ENCODE measurements at regions not wholly inside any gene's neighbourhood (a gene's known extent, or its start where the extent isn't known, plus 50 kb on each side); places are given as distances from the start of the nearest gene placed in this dataset.

DNA sequence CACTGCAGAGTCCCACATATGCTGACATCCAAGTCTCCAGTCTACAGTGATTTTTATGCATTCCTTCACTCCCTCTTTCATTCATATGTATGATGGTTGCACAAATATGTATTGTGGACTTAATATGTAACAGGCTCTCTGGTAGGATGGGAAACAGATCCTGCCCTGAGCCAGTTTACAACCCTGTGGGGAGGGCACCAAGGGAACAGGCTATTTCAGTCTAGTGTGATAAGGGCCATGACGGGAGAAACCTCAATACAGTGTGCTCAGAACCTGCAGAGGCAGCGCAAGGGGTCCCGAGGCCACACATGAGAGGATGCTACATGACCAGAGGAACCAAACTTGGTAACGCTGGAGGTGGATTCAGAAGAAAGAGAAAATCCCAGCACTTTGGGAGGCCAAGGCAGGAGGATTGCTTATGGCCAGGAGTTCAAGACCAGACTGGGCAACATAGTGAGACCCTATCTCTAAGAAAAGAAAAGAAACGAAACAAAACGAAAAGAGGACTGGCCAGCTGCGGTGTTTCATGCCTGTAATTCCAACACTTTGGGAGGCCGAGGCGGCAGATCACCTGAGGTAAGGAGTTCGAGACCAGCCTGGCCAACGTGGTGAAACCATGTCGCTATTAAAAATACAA is 249.8 kb upstream of the JARID2 start:
- no peak for DNase-seq (ENCODE audit: low spot score)
- no peak overlapping the region for H3K4me3 ChIP-seq
- TF ChIP-seq, protein P1, sequence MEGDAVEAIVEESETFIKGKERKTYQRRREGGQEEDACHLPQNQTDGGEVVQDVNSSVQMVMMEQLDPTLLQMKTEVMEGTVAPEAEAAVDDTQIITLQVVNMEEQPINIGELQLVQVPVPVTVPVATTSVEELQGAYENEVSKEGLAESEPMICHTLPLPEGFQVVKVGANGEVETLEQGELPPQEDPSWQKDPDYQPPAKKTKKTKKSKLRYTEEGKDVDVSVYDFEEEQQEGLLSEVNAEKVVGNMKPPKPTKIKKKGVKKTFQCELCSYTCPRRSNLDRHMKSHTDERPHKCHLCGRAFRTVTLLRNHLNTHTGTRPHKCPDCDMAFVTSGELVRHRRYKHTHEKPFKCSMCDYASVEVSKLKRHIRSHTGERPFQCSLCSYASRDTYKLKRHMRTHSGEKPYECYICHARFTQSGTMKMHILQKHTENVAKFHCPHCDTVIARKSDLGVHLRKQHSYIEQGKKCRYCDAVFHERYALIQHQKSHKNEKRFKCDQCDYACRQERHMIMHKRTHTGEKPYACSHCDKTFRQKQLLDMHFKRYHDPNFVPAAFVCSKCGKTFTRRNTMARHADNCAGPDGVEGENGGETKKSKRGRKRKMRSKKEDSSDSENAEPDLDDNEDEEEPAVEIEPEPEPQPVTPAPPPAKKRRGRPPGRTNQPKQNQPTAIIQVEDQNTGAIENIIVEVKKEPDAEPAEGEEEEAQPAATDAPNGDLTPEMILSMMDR (IDR thresholded peaks at IDR 0.05): no peak
- H3K27me3 ChIP-seq: no peaks in the 10 kb centered on the region
- no peak overlapping the region for H3K27ac ChIP-seq
- H3K4me1 ChIP-seq: no peaks in the 10 kb centered on the region
- H3K36me3 ChIP-seq: no peaks in the 10 kb centered on the region
- no peaks in the 10 kb centered on the region for H3K9me3 ChIP-seq

DNA sequence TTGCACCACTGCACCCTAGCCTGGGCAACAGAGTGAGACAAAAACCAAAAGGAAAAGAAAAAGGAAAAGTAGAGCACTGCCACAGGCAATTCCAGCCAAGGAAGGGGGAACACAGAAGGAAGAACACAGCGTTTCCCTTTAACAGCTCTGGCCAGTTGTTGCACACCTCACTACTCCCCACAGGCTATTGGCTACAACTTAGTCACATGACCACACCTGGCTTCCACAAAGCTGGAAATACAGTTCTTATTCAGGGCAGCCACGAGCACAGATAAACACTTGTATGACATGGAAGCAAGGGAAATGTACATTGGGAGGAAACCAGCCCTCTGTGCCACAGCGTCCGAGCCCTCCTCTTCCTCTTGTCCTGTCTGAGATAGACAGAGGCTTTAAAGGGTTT is 249.0 kb upstream of the JARID2 start:
- TF ChIP-seq, protein P1 (IDR thresholded peaks at IDR 0.05): no peak
- H3K27me3 ChIP-seq: no peaks in the 10 kb centered on the region
- DNase-seq (ENCODE audit: low spot score): no peak
- no peak overlapping the region for H3K27ac ChIP-seq
- H3K4me1 ChIP-seq: no peaks in the 10 kb centered on the region
- H3K4me3 ChIP-seq: no peak overlapping the region
- no peaks in the 10 kb centered on the region for H3K9me3 ChIP-seq
- H3K36me3 ChIP-seq: no peaks in the 10 kb centered on the region

DNA sequence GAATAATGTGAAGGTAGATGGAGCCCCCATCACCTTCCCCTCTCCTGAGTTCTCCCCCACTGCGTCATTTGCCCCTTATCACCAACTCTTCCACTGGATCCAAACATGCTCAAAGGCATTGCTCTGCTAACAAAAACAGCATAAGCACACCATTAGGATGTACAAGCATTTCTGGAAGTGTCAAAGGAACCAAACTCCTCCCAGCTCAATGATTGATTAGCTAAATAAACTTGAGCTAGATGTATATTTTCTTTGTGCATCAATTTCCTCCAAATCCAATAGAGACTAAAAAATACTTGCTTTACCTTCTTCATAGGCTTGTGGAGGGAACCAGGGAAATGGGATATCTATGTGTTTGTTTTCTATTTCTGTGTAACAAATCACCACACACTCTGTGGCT is 248.4 kb upstream of the JARID2 start:
- Histone ChIP-seq H3K9me3 (no peaks in the 10 kb centered on the region), H3K27ac (no peak overlapping the region), H3K27me3 (no peaks in the 10 kb centered on the region), H3K4me3 (no peak overlapping the region), H3K4me1 (no peaks in the 10 kb centered on the region), H3K36me3 (no peaks in the 10 kb centered on the region)
- TF ChIP-seq, protein P1 (IDR thresholded peaks at IDR 0.05): no peak
- no peak for DNase-seq (ENCODE audit: low spot score)

DNA sequence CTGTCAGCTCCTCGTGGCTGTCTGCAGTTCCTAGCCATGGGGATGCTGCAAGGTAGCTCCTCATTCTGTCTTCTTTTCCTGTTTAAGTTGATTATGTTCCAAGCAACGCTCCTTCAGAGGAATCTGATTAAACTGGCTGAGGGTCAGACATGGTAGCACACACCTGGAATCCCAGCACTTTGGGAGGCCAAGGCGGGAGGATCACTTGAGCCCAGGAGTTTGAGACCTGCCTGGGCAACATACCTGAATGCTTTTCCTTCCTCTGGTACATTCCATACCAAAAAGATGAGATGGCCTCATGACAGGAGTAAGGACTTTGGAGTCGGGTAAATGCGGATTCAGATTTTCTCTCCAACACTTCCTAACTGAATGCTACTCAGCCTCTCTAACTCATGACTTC is 246.8 kb upstream of the JARID2 start:
- no peak overlapping the region for H3K27ac ChIP-seq
- no peaks in the 10 kb centered on the region for H3K4me1 ChIP-seq
- no peaks in the 10 kb centered on the region for H3K27me3 ChIP-seq
- DNase-seq (ENCODE audit: low spot score): no peak
- no peaks in the 10 kb centered on the region for H3K36me3 ChIP-seq
- no peak overlapping the region for H3K4me3 ChIP-seq
- TF ChIP-seq, protein P1 (IDR thresholded peaks at IDR 0.05): no peak
- H3K9me3 ChIP-seq: no peaks in the 10 kb centered on the region

DNA sequence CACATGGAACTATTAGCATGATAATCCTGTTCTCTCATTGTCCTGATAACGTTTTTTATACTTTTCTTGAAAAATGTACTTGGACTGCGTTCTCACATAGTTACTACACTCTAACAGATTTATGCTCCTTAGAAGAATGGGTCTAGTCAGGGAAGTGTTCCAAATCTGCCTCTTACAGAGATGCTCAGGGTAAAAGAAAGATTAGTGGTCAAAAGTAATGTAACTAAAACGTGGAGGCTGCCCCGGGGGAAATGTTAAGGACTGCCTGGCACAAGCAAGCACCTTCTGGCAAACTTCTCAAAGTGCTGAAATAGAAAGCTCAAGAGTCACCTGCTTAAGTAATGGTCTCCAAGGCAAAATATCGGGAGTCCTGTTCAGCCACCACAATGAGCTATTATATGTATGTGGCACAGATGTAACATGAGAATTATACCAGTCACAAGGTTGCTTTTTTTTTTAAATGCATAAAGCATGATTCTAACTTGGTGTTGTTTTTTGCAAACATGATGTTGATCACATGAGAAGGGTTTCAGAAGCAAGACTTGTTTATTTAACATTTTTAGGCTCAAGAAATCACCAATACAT is 244.5 kb upstream of the JARID2 start:
- H3K36me3 ChIP-seq: no peaks in the 10 kb centered on the region
- DNase-seq (ENCODE audit: low spot score): no peak
- H3K4me3 ChIP-seq: no peak overlapping the region
- H3K9me3 ChIP-seq: no peaks in the 10 kb centered on the region
- no peak overlapping the region for H3K27ac ChIP-seq
- TF ChIP-seq, protein P1 (IDR thresholded peaks at IDR 0.05): no peak
- no peaks in the 10 kb centered on the region for H3K27me3 ChIP-seq
- no peaks in the 10 kb centered on the region for H3K4me1 ChIP-seq

DNA sequence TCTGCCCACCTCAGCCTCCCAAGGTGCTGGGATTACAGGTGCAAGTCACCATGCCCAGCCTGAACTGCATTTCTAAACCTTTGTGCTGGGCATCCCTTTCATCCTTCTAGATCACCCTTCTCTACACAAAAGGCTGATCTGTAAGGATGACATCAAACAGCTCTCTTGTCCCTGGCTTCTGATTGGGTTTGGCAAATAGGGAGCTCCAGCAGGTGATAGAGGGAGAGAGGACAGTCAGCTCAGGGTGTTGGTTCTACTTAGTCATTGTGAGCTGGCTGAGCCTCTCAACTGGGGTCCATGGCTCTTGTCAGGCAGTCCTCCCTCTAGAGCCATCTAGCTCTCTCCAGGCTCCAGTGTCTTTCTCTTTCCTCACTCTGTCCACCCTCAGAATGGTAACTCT is 237.6 kb upstream of the JARID2 start:
- no peaks in the 10 kb centered on the region for H3K9me3 ChIP-seq

More for the DNA sequence above, 237.6 kb upstream of the JARID2 start:
- Histone ChIP-seq H3K27me3 (no peaks in the 10 kb centered on the region), H3K4me3 (no peak overlapping the region), H3K4me1 (no peaks in the 10 kb centered on the region), H3K27ac (no peak overlapping the region), H3K36me3 (no peaks in the 10 kb centered on the region)
- TF ChIP-seq, protein P1 (IDR thresholded peaks at IDR 0.05): no peak
- DNase-seq (ENCODE audit: low spot score): no peak

All from right atrium auricular region (tissue), 2 donors.